ENCODE measurements at regions not wholly inside any gene's neighbourhood (a gene's known extent, or its start where the extent isn't known, plus 50 kb on each side); places are given as distances from the start of the nearest gene placed in this dataset.
"Not testable (repeated sequence)": the region's sequence is repeated elsewhere in the genome, so short reads cannot be mapped to it uniquely, and the experiment has no call there.

- DNase-seq (ENCODE audit: low read depth): no peak
These were observed 252.9 kb downstream of the CRLF2 start for GRCh38 chrX:959595-959994.

GRCh38 chrX:955168-955781 lies 257.2 kb downstream of the CRLF2 start:
- DNase-seq (ENCODE audit: low read depth): not testable (repeated sequence)

GRCh38 chrX:953879-954482 lies 258.5 kb downstream of the CRLF2 start:
- no peak for DNase-seq (ENCODE audit: low read depth)

DNA sequence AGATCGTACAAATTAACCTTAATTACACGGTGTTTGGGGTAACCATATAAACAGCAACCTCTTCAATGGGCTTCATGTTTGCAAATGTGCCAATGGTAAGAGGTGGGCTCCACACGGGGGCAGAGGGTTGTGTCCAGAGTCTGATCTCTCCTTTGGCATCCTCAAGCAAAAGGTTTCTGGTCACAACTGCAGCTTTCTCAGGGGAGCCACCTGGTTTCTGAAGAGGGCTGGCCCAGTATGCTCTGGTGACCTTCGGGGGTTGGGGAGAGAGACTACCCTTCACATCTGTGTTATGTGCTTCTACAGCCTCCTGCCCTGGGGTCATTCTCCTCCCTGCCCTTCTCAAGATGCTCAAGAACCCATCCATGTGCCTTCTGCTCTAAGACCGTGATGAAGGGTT lies 259.6 kb downstream of the CRLF2 start:
- no peak for DNase-seq (ENCODE audit: low read depth)

GRCh38 chrX:947262-947661 lies 265.2 kb downstream of the CRLF2 start:
- not testable (repeated sequence) for DNase-seq (ENCODE audit: low read depth)

DNA sequence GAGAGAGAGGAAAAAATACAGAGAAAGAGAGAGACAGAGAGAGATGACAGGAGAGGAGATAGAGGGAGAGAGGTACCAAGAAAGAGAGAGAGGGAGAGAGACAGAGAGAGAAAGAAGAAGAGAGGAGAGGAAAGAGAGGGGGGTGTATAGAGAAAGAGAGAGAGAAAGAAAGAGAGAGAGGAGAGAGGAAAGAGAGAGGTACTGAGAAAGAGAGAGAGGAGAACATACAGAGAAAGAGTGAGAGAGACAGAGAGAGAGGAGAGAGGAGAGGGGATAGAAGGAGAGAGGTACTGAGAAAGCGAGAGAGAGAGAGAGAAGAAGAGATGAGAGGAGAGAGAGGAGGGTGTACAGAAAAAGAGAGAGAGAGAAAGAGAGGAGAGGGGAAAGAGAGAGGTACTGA lies 269.4 kb downstream of the CRLF2 start:
- no peak for DNase-seq (ENCODE audit: low read depth)

- DNase-seq (ENCODE audit: low read depth): no peak
These were observed 271.8 kb downstream of the CRLF2 start for GRCh38 chrX:940691-941090.

- DNase-seq (ENCODE audit: low read depth): no peak
These were observed 275.3 kb downstream of the CRLF2 start for GRCh38 chrX:936979-937769.

GRCh38 chrX:933611-934010 lies 278.8 kb downstream of the CRLF2 start:
- DNase-seq (ENCODE audit: low read depth): no peak

DNA sequence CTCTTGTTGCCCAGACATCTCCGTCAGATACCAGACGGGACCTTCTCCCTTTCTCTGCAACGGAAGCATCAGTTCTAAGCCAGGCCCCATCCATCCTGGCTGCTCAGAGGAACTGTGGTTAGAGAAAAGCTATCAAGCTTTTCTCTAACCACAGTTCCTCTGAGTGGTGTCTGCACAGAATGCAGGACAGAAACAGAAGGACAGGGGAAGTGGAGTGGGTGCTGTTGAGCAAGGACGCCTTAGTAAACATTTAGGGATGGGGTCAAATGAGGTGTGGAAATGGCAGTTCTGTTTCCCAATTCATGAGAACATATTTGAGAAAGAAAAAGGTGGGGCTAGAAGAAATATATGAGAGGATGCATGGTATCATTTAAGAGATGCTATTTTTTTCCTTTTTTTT lies 283.8 kb downstream of the CRLF2 start:
- DNase-seq (ENCODE audit: low read depth): no peak

GRCh38 chrX:926991-927390 lies 285.5 kb downstream of the CRLF2 start:
- no peak for DNase-seq (ENCODE audit: low read depth)

DNA sequence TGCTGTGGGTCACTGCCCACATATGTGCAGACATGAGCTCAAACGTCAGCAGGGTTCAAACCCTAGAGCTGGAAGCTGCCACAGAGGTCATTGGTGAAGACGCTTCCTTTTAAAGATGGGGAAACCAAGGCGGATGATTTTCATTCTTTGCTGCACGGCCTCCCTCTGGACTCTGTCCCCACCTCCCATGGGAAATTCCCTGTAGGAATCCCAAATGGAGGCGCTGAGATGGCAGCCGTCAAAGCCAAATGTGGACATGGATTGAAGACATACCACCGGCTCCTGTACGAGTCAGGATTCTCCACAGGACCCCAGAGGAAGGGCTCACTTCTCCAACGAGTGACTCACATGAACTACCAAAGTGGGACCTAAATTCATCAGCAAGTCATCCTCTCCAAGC lies 286.4 kb downstream of the CRLF2 start:
- DNase-seq (ENCODE audit: low read depth): no peak

- no peak for DNase-seq (ENCODE audit: low read depth)
These were observed 286.8 kb downstream of the CRLF2 start for GRCh38 chrX:925652-926061.

- DNase-seq (ENCODE audit: low read depth): no peak
These were observed 287.4 kb downstream of the CRLF2 start for GRCh38 chrX:925094-925493.

GRCh38 chrX:924017-924416 lies 288.4 kb downstream of the CRLF2 start:
- no peak for DNase-seq (ENCODE audit: low read depth)

DNA sequence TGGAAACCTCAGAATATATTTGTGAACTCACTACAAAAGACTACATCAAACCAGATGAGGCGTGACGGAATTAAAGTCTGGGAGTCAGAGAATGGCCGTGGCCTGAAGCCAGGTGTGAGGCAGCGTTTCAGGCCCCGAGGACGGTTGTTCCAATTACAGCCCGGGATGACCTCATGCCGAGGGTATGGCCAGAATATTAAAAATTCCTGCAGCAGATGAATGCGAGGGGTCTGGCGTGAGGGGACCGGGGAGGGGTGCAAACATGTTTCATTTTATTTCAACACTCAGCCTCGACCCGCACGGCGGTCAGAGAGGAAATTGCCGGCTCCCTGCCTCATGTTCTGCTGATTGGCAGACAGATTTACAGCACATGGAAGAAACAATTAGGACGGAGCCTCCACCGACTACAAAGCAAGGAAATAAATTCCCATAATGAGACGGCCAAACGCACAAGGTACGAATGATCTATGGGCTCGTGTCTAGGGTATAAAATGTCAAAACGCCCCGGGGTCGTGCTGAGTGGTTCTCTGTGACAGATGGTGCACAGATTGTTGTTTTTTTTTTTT lies 289.7 kb downstream of the SHOX start:
- DNase-seq (ENCODE audit: low read depth): no peak

DNA sequence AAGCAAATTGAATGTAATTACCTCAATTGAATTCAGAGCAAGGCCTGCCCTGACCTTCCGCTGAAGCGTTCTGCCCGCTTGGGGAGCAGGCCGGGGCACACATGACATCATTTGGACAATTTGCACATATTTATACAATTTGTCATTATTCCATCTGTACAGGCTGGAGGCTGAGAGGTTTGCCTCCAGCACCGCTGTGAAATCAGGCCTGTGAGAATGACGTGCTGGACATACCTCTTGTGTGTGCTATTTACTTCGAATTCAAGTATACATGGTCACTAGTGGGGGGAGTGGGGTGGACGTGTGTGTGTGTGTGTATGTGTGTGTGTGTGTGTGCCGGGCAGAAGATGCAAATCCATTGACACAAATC lies 285.6 kb downstream of the SHOX start:
- no peak for DNase-seq (ENCODE audit: low read depth)

GRCh38 chrX:915427-916229 lies 285.0 kb downstream of the SHOX start:
- no peak for DNase-seq (ENCODE audit: low read depth)

DNA sequence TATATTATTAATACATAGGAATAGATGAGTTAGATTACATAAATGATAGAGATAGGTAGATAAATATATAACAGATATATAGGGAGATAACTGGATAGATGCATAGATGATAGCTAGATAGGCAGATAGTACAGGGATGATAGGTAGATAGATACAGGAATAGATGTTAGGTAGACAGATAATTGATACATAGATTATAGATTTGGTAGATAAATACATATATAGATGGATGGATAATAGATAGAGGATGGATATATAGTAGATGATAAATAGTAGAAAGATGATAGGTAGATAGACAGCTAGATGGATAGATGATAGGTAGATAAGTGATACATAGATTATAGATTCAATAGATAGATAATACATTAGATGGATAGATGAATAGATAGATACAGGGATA lies 283.6 kb downstream of the SHOX start:
- no peak for DNase-seq (ENCODE audit: low read depth)

GRCh38 chrX:912677-913076 lies 282.1 kb downstream of the SHOX start:
- DNase-seq (ENCODE audit: low read depth): no peak

DNA sequence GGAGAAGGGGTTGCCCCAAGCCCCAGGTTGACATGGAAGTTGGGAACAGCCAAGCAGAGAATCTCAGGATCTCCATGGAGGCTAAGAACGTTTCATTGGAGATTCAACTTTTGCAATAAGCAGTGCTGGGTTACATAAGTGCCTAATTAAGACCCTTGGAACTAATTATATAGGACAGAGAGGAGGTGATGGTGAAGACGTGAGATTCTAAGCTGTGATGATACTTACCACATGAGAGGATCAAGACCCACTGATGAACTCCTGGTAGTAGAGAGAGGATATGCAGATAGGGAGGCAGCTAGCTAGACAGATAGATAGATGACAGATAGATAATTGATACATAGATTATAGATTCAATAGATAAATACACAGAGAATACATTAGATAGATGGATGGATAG lies 278.5 kb downstream of the SHOX start:
- DNase-seq (ENCODE audit: low read depth): not testable (repeated sequence)

- no peak for DNase-seq (ENCODE audit: low read depth)
These were observed 276.0 kb downstream of the SHOX start for GRCh38 chrX:906586-906985.
